ENCODE measurements at regions not wholly inside any gene's neighbourhood (a gene's known extent, or its start where the extent isn't known, plus 50 kb on each side); places are given as distances from the start of the nearest gene placed in this dataset.

GRCh38 chr19:30272554-30272953 is 99.6 kb upstream of the ZNF536 start:
- TF ChIP-seq, protein P1, sequence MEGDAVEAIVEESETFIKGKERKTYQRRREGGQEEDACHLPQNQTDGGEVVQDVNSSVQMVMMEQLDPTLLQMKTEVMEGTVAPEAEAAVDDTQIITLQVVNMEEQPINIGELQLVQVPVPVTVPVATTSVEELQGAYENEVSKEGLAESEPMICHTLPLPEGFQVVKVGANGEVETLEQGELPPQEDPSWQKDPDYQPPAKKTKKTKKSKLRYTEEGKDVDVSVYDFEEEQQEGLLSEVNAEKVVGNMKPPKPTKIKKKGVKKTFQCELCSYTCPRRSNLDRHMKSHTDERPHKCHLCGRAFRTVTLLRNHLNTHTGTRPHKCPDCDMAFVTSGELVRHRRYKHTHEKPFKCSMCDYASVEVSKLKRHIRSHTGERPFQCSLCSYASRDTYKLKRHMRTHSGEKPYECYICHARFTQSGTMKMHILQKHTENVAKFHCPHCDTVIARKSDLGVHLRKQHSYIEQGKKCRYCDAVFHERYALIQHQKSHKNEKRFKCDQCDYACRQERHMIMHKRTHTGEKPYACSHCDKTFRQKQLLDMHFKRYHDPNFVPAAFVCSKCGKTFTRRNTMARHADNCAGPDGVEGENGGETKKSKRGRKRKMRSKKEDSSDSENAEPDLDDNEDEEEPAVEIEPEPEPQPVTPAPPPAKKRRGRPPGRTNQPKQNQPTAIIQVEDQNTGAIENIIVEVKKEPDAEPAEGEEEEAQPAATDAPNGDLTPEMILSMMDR (IDR thresholded peaks at IDR 0.05), result no peak
- Histone ChIP-seq H3K4me1 (ENCODE audit: control insufficient read depth, insufficient read depth, low read length) (no peaks in the 10 kb centered on the region), H3K27ac (ENCODE audit: low read length) (no peak overlapping the region), H3K36me3 (ENCODE audit: control insufficient read depth, insufficient read depth, low read length) (no peaks in the 10 kb centered on the region), H3K27me3 (ENCODE audit: control insufficient read depth, insufficient read depth, low read length) (no peaks in the 10 kb centered on the region), H3K4me3 (ENCODE audit: low read length) (no peak overlapping the region), H3K9me3 (ENCODE audit: control insufficient read depth, insufficient read depth, low read length) (peaks cover 5% of the 10 kb centered on the region)
- DNase-seq, result no peak
- 83% methylated on average over 3 of the region's 3 CpGs for WGBS (ENCODE audit: insufficient coverage)
- no peaks in the 10 kb centered on the region for H3K36me3 Mint-ChIP-seq
- peaks cover 5 to 24% of the 10 kb centered on the region in 2 donors for H3K27me3 Mint-ChIP-seq (ENCODE audit: low read depth in 2 of 2)
- no peak overlapping the region for H3K27ac Mint-ChIP-seq
- H3K4me3 Mint-ChIP-seq, result no peak overlapping the region
- intact Hi-C loops (cut with micrococcal nuclease), result no loop called here
- H3K4me1 Mint-ChIP-seq, result no peaks in the 10 kb centered on the region
- ATAC-seq, result no peak
- peaks cover 2 to 3% of the 10 kb centered on the region in 2 donors for H3K9me3 Mint-ChIP-seq

DNA sequence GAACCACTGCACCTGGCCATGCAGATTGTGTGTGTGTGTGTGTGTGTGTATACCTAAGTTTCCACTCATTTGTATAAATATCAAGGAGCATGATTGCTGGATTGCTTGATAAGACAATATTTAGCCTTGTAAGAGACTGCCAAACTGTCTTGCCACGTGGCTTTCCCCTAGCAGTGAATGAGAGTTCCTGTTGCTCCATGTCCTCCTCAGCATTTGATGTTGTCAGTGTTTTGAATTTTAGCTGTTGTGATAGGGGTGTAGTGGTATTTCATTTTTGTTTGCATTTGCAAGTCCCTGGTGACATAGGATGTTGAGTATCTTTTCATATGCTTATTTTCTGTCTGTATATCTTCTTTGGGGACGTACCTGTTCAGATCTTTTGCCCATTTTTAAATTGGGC is 99.0 kb upstream of the ZNF536 start:
- Histone ChIP-seq H3K27me3 (ENCODE audit: control insufficient read depth, insufficient read depth, low read length) (no peaks in the 10 kb centered on the region), H3K4me1 (ENCODE audit: control insufficient read depth, insufficient read depth, low read length) (no peaks in the 10 kb centered on the region), H3K36me3 (ENCODE audit: control insufficient read depth, insufficient read depth, low read length) (no peaks in the 10 kb centered on the region), H3K27ac (ENCODE audit: low read length) (no peak overlapping the region), H3K4me3 (ENCODE audit: low read length) (no peak overlapping the region), H3K9me3 (ENCODE audit: control insufficient read depth, insufficient read depth, low read length) (peaks cover 5% of the 10 kb centered on the region)
- H3K9me3 Mint-ChIP-seq, result peaks cover 2 to 3% of the 10 kb centered on the region in 2 donors
- DNase-seq (no peak), ATAC-seq (no peak)
- intact Hi-C loops (cut with micrococcal nuclease), result no loop called here
- TF ChIP-seq, protein P1 (IDR thresholded peaks at IDR 0.05), result no peak
- no peak overlapping the region for H3K4me3 Mint-ChIP-seq
- H3K27me3 Mint-ChIP-seq (ENCODE audit: low read depth in 2 of 2), result peaks cover 5 to 29% of the 10 kb centered on the region in 2 donors
- no peaks in the 10 kb centered on the region for H3K4me1 Mint-ChIP-seq
- 59% methylated on average over 2 of the region's 2 CpGs for WGBS (ENCODE audit: insufficient coverage)
- H3K36me3 Mint-ChIP-seq, result no peaks in the 10 kb centered on the region
- no peak overlapping the region for H3K27ac Mint-ChIP-seq

DNA sequence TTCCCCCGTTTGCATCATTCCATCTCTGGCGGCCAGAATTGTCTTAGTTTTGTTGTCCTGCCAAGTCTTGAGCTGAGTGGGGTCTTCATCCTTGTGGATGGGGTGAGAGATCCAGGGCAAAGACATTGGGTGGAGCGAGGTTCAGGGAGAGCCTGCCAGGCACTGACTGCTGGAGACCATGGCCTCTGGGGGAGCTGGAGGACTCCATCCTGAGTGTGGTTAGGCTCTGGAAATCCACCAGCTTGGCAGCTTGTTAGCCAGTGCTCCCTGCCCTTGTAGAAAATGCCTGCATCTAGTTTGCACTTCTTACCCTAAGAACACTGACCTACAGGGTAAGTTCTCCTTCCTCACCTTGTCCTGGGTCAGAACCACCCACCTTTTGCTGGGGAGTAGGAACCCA is 97.2 kb upstream of the ZNF536 start:
- no peak overlapping the region for H3K4me3 Mint-ChIP-seq
- H3K36me3 ChIP-seq (ENCODE audit: control insufficient read depth, insufficient read depth, low read length), result no peaks in the 10 kb centered on the region
- H3K27ac ChIP-seq (ENCODE audit: low read length), result no peak overlapping the region
- DNase-seq (no peak), ATAC-seq (no peak)
- H3K4me1 Mint-ChIP-seq, result no peaks in the 10 kb centered on the region
- peaks cover 2 to 3% of the 10 kb centered on the region in 2 donors for H3K9me3 Mint-ChIP-seq
- no peaks in the 10 kb centered on the region for H3K36me3 Mint-ChIP-seq
- peaks cover 5% of the 10 kb centered on the region for H3K9me3 ChIP-seq (ENCODE audit: control insufficient read depth, insufficient read depth, low read length)
- H3K27me3 Mint-ChIP-seq (ENCODE audit: low read depth in 2 of 2), result peaks cover 3 to 12% of the 10 kb centered on the region in 2 donors
- WGBS (ENCODE audit: insufficient coverage), result 87% methylated on average over 3 of the region's 3 CpGs
- no peak overlapping the region for H3K27ac Mint-ChIP-seq
- no peaks in the 10 kb centered on the region for H3K4me1 ChIP-seq (ENCODE audit: control insufficient read depth, insufficient read depth, low read length)
- TF ChIP-seq, protein P1 (IDR thresholded peaks at IDR 0.05), result no peak
- no peak overlapping the region for H3K4me3 ChIP-seq (ENCODE audit: low read length)
- H3K27me3 ChIP-seq (ENCODE audit: control insufficient read depth, insufficient read depth, low read length), result no peaks in the 10 kb centered on the region
- intact Hi-C loops (cut with micrococcal nuclease), result no loop called here
